ENCODE measurements at regions not wholly inside any gene's neighbourhood (a gene's known extent, or its start where the extent isn't known, plus 50 kb on each side); places are given as distances from the start of the nearest gene placed in this dataset.

DNA sequence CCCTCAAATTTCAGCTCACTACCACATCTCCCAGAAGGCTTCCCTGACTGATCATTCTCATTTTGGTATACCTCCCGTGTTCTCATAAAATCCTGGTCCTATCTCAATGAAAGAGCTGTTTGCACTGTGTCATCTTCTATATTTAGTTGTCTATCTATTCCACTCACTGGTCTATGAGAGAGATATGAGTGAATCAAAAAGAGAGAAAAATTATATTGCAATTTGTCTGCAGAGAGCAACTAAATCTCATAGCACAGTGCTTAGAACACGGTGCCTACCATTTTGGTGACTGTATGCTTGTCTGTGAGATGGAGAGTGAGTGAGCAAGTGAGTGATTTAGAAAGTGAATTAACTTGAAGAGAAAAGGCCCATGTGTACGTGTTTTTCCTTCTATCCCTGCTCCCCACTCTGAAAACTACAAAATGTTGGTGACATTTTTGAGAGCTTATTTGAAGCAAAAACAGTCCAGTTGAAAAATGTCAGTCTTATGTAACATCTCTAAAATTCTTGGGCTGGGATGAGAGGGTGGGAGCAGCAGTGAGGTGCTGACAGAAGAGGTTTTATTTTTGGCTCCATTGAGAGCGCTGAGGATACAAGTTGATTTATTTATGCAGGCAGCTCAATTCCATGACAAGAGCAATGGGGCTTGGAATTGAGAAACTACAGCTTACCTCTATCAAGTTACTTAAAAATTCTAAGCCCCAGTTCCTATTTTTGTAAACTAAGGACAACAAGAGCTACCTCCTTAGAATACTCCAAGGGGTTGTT lies 373.5 kb upstream of the CHST9 start:
- no peak for TF ChIP-seq POLR2AphosphoS5 (IDR thresholded peaks at IDR 0.05; ENCODE audit: low read depth, low read length)
- TF ChIP-seq POLR2A (IDR thresholded peaks at IDR 0.05; ENCODE audit: low read depth, low read length) = no peak
- TF ChIP-seq TAF1 (IDR thresholded peaks at IDR 0.05; ENCODE audit: borderline replicate concordance, low read depth, low read length) = no peak

Measured in GM12892 (cell line).